ENCODE measurements at regions not wholly inside any gene's neighbourhood (a gene's known extent, or its start where the extent isn't known, plus 50 kb on each side); places are given as distances from the start of the nearest gene placed in this dataset.

DNA sequence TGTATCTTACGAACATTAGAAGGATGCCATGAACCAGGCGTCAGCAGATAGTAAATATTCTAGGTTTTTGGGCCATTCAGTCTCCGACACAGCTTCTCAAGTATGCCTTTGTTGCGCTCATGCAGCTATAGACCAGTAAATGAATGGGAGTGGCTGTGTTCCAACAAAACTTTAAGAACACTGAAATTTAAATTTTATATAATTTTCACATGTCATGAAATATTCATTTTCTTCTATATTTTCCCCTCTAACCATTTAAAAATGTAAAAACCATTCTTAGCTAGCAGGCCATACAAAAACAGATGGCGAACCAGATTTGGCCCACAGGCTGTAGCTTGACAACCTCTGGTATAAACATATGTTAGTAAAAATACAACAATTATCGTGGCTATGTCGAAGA is 151.8 kb upstream of the KIT start (continued):
- TF ChIP-seq, protein P1, sequence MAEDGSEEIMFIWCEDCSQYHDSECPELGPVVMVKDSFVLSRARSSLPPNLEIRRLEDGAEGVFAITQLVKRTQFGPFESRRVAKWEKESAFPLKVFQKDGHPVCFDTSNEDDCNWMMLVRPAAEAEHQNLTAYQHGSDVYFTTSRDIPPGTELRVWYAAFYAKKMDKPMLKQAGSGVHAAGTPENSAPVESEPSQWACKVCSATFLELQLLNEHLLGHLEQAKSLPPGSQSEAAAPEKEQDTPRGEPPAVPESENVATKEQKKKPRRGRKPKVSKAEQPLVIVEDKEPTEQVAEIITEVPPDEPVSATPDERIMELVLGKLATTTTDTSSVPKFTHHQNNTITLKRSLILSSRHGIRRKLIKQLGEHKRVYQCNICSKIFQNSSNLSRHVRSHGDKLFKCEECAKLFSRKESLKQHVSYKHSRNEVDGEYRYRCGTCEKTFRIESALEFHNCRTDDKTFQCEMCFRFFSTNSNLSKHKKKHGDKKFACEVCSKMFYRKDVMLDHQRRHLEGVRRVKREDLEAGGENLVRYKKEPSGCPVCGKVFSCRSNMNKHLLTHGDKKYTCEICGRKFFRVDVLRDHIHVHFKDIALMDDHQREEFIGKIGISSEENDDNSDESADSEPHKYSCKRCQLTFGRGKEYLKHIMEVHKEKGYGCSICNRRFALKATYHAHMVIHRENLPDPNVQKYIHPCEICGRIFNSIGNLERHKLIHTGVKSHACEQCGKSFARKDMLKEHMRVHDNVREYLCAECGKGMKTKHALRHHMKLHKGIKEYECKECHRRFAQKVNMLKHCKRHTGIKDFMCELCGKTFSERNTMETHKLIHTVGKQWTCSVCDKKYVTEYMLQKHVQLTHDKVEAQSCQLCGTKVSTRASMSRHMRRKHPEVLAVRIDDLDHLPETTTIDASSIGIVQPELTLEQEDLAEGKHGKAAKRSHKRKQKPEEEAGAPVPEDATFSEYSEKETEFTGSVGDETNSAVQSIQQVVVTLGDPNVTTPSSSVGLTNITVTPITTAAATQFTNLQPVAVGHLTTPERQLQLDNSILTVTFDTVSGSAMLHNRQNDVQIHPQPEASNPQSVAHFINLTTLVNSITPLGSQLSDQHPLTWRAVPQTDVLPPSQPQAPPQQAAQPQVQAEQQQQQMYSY (CRISPR knock-in tag; IDR thresholded peaks at IDR 0.05), result no peak
- TF ChIP-seq SIX5 (IDR thresholded peaks at IDR 0.05; ENCODE audit: low read depth, low read length, severe bottlenecking) (no peak), SUPT20H (IDR thresholded peaks at IDR 0.05; ENCODE audit: borderline replicate concordance, control insufficient read depth, low read depth, low read length) (no peak), WRNIP1 (IDR thresholded peaks at IDR 0.05; ENCODE audit: borderline replicate concordance, low read depth, low read length) (no peak), RELA (IDR thresholded peaks at IDR 0.05; ENCODE audit: borderline replicate concordance, partially characterized antibody) (no peak), RELB (IDR thresholded peaks at IDR 0.05; ENCODE audit: low read depth) (no peak), NR2C1 (IDR thresholded peaks at IDR 0.05) (no peak), POLR2AphosphoS2 (IDR thresholded peaks at IDR 0.05; ENCODE audit: low read depth, low read length) (no peak), CBX3 (IDR thresholded peaks at IDR 0.05; ENCODE audit: borderline replicate concordance, low read depth) (no peak), IRF4 (IDR thresholded peaks at IDR 0.05; ENCODE audit: low read depth, low read length) (no peak)

Measured in GM12878 (cell line).